ENCODE measurements at regions not wholly inside any gene's neighbourhood (a gene's known extent, or its start where the extent isn't known, plus 50 kb on each side); places are given as distances from the start of the nearest gene placed in this dataset.

DNA sequence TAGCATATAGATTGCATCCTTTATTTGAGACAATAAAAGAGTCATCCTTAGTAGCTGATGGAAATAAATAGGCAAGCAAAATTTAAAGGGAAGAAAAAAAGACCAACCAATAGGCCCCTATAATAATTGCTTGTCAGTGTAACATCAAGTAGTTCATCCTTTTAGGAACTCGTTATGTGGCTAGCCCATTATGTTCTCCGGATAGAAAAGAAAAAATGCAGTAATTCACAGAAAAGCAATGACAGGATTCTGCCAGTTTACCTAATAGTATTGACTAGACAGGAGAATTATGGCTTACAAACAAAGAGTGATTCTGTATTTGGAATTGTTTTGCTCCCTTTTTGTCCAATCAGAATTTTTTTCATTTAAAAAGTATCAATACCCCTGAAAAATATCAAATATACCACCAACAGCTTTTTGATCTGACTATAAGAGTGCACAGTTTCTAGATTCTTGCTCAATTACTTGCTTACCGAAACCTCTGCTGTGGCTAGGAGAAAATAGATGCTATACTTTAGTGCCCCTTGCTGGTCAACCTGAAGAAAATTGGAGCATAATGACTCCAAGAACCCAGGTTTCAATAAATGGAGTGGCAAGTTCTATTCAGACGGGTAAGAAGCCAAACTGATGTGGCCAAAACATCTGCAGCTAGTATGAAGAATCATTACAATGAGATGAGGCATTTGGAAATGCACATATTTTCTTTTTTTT is 91.5 kb upstream of the SASH1 start:
- DNase-seq = no peak

GRCh38 chr6:148251891-148252290 is 90.7 kb upstream of the SASH1 start:
- DNase-seq = no peak

GRCh38 chr6:148257810-148258209 is 84.8 kb upstream of the SASH1 start:
- no peak for DNase-seq

DNA sequence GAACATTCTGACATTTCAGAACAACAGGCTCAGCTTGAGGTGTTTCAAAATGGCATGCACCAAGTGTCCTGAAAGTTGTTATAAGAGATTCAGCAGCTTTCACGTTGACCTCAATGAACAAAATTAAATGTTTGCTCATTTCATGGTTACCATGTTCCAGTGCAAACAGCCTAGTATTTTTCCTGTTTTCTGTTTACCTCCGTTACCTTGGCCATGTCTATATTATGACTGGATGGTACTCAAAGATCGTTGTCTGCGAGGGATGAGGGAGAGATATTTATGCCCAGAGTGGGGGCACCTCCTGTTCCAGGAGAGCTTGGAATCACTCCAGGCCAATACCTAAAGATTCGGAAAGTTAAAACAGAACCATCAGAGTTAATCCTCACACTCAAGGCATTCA is 83.8 kb upstream of the SASH1 start:
- no peak for DNase-seq

DNA sequence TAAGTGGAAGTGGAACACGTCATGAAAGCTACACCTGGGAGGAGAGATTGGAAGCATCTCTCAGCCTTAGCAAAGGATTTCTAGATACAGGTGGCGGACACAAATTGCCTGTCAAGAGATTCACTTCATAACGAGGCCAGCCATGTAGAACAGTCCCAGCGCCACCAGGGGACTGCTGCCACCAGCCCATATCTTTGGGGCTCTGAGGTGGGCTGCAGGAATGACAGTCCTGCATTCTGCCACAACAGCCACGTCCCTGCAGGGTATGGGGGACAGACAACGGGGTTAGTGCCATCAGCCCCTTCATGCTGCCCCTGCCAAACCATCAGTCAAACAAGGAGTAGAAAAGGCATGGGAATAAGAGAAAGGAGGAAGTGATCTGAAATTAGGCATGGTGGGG is 81.2 kb upstream of the SASH1 start:
- DNase-seq = no peak

DNA sequence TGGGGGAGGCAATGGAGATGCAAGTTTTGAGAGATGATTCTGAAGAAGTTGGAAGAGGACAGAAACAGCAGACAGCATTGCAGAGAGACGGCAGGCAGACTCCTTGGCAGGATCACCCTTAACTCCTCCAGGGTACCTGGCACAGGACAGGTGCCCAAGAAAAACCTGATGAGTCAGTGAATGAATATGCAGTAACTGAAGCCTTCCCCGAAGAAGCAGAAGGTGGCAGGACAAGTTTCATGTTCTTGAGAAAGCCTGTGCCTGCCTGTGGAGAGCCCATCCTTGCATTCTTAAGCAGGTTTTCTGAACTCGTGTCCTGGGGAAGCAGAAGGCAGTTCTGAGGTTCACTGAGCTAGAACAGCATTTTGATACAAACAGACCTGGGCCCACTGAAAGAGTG is 79.6 kb upstream of the SASH1 start:
- no peak for DNase-seq

DNA sequence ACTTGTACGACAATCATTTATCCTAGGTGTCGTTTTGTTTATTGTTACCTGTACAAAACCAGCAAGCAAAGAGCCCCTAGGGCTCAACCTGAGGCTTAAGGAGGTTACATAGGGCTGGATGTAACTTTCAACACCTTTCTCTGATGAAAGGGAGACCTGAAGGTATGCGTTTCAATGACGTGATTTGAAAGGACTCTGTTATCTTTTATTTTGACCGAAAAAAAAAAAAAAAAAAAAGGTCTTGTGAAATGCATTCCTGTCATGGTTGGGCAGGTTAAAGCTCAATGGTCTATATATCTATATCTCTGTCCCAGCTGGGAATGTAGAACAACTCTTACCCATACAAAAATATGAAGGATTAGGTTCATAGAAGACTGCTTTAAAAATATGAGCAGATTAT is 78.7 kb upstream of the SASH1 start:
- DNase-seq = no peak

DNA sequence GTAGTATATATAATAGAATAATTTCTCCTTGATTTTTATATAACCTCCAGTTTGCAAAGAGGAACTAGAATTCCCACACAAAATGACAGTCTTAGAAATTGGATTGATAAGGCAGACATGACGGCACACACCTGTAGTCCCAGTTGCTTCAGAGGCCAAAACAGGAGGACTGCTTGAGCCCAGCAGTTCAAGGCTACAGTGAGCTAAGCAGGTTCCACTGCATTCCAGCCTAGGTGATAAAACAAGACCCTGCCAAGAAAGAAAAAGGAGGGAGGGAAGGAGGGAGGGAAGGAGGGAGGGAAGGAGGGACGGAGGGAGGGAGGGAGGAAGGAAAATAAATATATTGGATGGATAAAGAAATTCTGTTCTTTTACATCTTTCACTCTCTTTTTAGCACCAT is 77.6 kb upstream of the SASH1 start:
- no peak for DNase-seq

DNA sequence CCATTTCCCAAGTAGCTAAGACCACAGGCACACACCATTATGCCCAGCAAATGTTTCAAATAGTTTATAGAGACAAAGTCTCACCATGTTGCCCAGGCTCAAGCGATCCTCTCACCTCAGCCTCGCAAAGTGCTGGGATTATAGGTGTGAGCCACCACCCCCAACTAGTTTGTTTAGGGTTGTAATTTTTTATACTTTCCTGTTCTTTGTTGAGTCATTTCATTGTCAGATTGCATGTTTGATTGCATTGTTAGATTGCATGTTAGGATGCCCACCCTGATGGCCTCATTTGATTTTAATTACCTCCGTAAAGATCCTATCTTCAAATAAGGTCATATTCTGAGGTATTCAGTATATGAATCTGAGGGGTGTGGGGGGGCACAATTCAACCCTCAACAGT is 73.3 kb upstream of the SASH1 start:
- DNase-seq = no peak

- DNase-seq = no peak
Measured at GRCh38 chr6:148271711-148272439, 70.8 kb upstream of the SASH1 start.

GRCh38 chr6:148272597-148272996 is 70.0 kb upstream of the SASH1 start:
- DNase-seq = no peak

GRCh38 chr6:148273962-148274752 is 68.5 kb upstream of the SASH1 start:
- no peak for DNase-seq

GRCh38 chr6:148274809-148275208 is 67.8 kb upstream of the SASH1 start:
- DNase-seq = no peak

DNA sequence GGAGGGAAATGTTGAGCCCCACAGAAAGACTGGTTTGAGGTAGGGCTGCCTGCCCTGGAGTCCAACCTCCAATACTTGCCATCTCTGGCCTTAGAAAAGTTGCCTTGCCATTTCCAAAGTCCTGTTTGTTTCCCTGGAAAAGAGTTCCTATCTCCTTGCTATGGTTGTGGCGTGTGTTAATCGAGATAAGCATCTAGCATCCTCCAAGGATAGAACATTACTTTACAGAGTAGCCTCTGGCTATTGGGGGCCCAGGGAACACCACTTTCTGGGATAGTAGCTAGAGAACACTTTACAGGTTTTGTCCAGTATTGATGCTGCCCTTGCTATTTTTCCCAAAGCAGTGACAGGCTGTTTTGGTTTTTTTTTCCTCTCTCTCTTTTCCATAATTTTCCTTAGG is 57.4 kb upstream of the SASH1 start:
- DNase-seq = no peak

DNA sequence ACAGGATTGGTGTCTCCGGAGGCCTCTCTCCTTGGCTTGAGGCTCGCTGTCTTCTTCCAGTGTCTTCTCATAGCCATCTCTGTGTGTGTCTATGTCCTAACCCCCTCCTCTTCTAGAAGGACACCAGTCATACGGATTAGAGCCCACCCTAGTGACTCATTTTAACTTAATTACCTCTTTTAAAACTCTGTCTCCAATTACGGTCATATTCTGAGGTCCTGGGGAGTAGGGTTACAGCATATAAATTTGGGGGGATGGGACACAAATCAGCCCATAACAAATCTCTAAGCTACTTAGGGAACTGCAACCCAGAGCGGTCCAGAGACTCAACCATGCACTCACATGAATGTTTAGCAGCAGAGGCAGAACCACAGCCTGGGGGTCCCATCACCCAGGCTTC is 56.1 kb upstream of the SASH1 start:
- no peak for DNase-seq

DNA sequence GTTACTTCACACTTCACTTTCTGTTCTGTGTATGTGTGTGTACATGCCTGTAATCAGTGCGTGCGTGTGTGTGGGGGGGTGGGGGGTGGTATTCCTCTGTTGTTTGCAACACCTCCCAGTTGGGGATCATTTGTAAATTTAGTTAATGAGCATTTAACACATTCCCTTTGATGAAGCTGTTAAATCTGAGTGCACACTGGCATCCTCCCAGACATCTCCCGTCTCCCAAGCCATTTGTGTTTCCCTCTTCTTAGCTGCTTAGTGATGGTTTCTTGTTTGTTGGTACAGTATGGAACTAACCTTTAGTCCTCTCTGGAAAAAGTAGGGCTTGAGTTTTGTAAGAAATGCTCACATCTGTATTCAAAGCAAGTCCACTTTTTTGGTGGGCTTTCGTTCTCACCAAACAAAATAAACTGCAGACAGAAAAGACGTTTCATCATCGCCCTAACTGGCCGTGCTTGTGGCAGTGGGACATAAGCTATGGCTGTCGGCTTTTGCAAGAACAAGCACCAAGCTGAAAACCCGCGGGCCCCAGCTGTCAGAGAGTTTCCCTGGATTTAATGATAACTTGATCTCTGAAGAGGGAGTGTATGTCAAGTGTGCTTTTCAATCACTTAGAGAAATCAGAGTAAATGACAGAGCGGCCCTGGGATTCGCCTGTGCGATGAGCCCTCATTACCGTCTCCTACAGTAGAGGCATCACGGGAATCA is 54.9 kb upstream of the SASH1 start:
- DNase-seq = no peak

GRCh38 chr6:148288541-148288940 is 54.1 kb upstream of the SASH1 start:
- no peak for DNase-seq

- no peak for DNase-seq
Measured at GRCh38 chr6:148289153-148289552, 53.5 kb upstream of the SASH1 start.

GRCh38 chr6:148291876-148292275 is 50.8 kb upstream of the SASH1 start:
- DNase-seq = no peak

Measured in right kidney (tissue), 1 donor.